H9 (cell line): ENCODE measurements at regions not wholly inside any gene's neighbourhood (a gene's known extent, or its start where the extent isn't known, plus 50 kb on each side); places are given as distances from the start of the nearest gene placed in this dataset.
A peak's percentile ranks its signal among the peaks of the same experiment; 100 is the strongest.

Source experiments
- DNase-seq: peaks from one replicate; pipeline ENCODE4 v3.0.0-alpha.2; 2017
- H2AFZ ChIP-seq: one replicate; pipeline ENCODE4 v1.6.1; 2013; ENCODE audit warnings: mild to moderate bottlenecking, low read length, control low read depth, moderate library complexity
- H2AK5ac ChIP-seq: 2 replicates; pipeline ENCODE4 v1.6.1; 2013; ENCODE audit warnings: low read length, control low read depth, mixed read lengths; ENCODE audit not compliant: insufficient read length
- H2BK120ac ChIP-seq: one replicate; pipeline ENCODE4 v1.6.1; 2013; ENCODE audit warnings: low read depth, mild to moderate bottlenecking, low read length, control low read depth, inconsistent platforms; ENCODE audit not compliant: poor library complexity, severe bottlenecking
- H2BK12ac ChIP-seq: 2 replicates; pipeline ENCODE4 v1.6.1; 2013; ENCODE audit warnings: low read length, control low read depth, mixed read lengths, low read depth; ENCODE audit not compliant: insufficient read length
- H2BK15ac ChIP-seq: 2 replicates; pipeline ENCODE4 v1.6.1; 2013; ENCODE audit warnings: low read depth, low read length, control low read depth
- H2BK20ac ChIP-seq: one replicate; pipeline ENCODE4 v1.6.1; 2013; ENCODE audit warnings: low read depth, mild to moderate bottlenecking, low read length, control low read depth, inconsistent platforms; ENCODE audit not compliant: poor library complexity, severe bottlenecking
- H2BK5ac ChIP-seq: 2 replicates; pipeline ENCODE4 v1.6.1; 2013; ENCODE audit warnings: low read length, control low read depth, mixed read lengths; ENCODE audit not compliant: insufficient read length
- H3K14ac ChIP-seq: 2 replicates; pipeline ENCODE4 v1.6.1; 2013; ENCODE audit warnings: low read length, control low read depth; ENCODE audit not compliant: insufficient read depth
- H3K18ac ChIP-seq: 2 replicates; pipeline ENCODE4 v1.6.1; 2013; ENCODE audit warnings: low read depth, mild to moderate bottlenecking, mixed read lengths, low read length, control low read depth; ENCODE audit not compliant: insufficient read length
- H3K23ac ChIP-seq: 2 replicates; pipeline ENCODE4 v1.6.1; 2013; ENCODE audit warnings: low read length, control low read depth, mixed read lengths, low read depth; ENCODE audit not compliant: insufficient read length
- H3K23me2 ChIP-seq: 2 replicates; pipeline ENCODE4 v1.6.1; 2013; ENCODE audit warnings: low read depth, mild to moderate bottlenecking, mixed read lengths, low read length, control low read depth; ENCODE audit not compliant: insufficient read length, poor library complexity, severe bottlenecking
- H3K27ac ChIP-seq: 2 replicates; pipeline ENCODE4 v1.5.1; 2013; ENCODE audit warnings: low read length, control low read depth, mixed read lengths, low read depth; ENCODE audit not compliant: insufficient read length
- H3K27me3 ChIP-seq: 2 replicates; pipeline ENCODE4 v1.6.1; 2013; ENCODE audit warnings: low read length, control low read depth, inconsistent platforms; ENCODE audit not compliant: insufficient read depth
- H3K4ac ChIP-seq: 2 replicates; pipeline ENCODE4 v1.6.1; 2013; ENCODE audit warnings: low read depth, mild to moderate bottlenecking, control low read depth, inconsistent platforms, low read length, moderate library complexity
- H3K4me1 ChIP-seq: 2 replicates; pipeline ENCODE4 v1.6.1; 2013; ENCODE audit warnings: low read length, control low read depth, inconsistent platforms; ENCODE audit not compliant: insufficient read depth
- H3K4me2 ChIP-seq: 2 replicates; pipeline ENCODE4 v1.6.1; 2013; ENCODE audit warnings: low read length, control low read depth, mixed read lengths; ENCODE audit not compliant: insufficient read length, insufficient read depth
- H3K56ac ChIP-seq: 2 replicates; pipeline ENCODE4 v1.6.1; 2013; ENCODE audit warnings: low read depth, mild to moderate bottlenecking, mixed read lengths, low read length, control low read depth; ENCODE audit not compliant: insufficient read length
- H3K79me1 ChIP-seq: 2 replicates; pipeline ENCODE4 v1.6.1; 2013; ENCODE audit warnings: low read depth, mild to moderate bottlenecking, moderate library complexity, low read length, control low read depth, inconsistent platforms; ENCODE audit not compliant: insufficient read depth, poor library complexity, severe bottlenecking
- H3K79me2 ChIP-seq: 2 replicates; pipeline ENCODE4 v1.6.1; 2013; ENCODE audit warnings: low read length, control low read depth, inconsistent platforms; ENCODE audit not compliant: insufficient read depth
- H3K9ac ChIP-seq: 2 replicates; pipeline ENCODE4 v1.6.1; 2013; ENCODE audit warnings: low read length, control low read depth, mixed read lengths; ENCODE audit not compliant: insufficient read length; ENCODE audit errors: extremely low read depth
- H3K9me3 ChIP-seq: one replicate; pipeline ENCODE4 v1.6.1; 2013; ENCODE audit warnings: low read depth, low read length, inconsistent platforms; ENCODE audit not compliant: control insufficient read depth
- H3T11ph ChIP-seq: one replicate; pipeline ENCODE4 v1.6.1; 2013; ENCODE audit warnings: mild to moderate bottlenecking, low read length, control low read depth, inconsistent platforms
- H4K20me1 ChIP-seq: one replicate; pipeline ENCODE4 v1.6.1; 2013; ENCODE audit not compliant: control insufficient read depth, insufficient read length, insufficient read depth
- H4K5ac ChIP-seq: 2 replicates; pipeline ENCODE4 v1.6.1; 2013; ENCODE audit warnings: low read depth, mild to moderate bottlenecking, mixed read lengths, low read length, control low read depth; ENCODE audit not compliant: insufficient read length
- H4K8ac ChIP-seq: replicated peaks from 2 replicates; pipeline ENCODE4 v1.6.1; 2013; ENCODE audit warnings: low read length, control low read depth, mixed read lengths, low read depth; ENCODE audit not compliant: insufficient read length
- H4K91ac ChIP-seq: 2 replicates; pipeline ENCODE4 v1.6.1; 2013; ENCODE audit warnings: low read depth, mild to moderate bottlenecking, moderate library complexity, mixed read lengths, low read length, control low read depth; ENCODE audit not compliant: insufficient read length
- H3K27ac Mint-ChIP-seq, 3 experiments: 2 replicates in 2 of 3; 3 replicates in 1 of 3; pipeline ENCODE4 v1.8.0; 2020 to 2021; ENCODE audit warnings: mixed read lengths in 3 of 3, mild to moderate bottlenecking in 1 of 3, moderate library complexity in 1 of 3
- H3K27me3 Mint-ChIP-seq: 2 replicates; pipeline ENCODE4 v1.8.0; 2021; ENCODE audit warnings: low read depth, mild to moderate bottlenecking, moderate library complexity, mixed read lengths
- H3K36me3 Mint-ChIP-seq, 3 experiments: 2 replicates in 2 of 3; 3 replicates in 1 of 3; pipeline ENCODE4 v1.8.0; 2020 to 2021; ENCODE audit warnings: low read depth in 3 of 3, mixed read lengths in 3 of 3; ENCODE audit not compliant: insufficient read depth in 1 of 3
- H3K4me1 Mint-ChIP-seq, 2 experiments: 2 replicates each; pipeline ENCODE4 v1.8.0; 2020; ENCODE audit warnings: mixed read lengths in 2 of 2
- H3K4me3 Mint-ChIP-seq, 2 experiments: 2 replicates in 1 of 2; 3 replicates in 1 of 2; pipeline ENCODE4 v1.8.0; 2020 to 2021; ENCODE audit warnings: mild to moderate bottlenecking in 2 of 2, mixed read lengths in 2 of 2, moderate library complexity in 1 of 2
- H3K9me3 Mint-ChIP-seq, 2 experiments: 2 replicates in 1 of 2; 3 replicates in 1 of 2; pipeline ENCODE4 v1.8.0; 2020; ENCODE audit warnings: mild to moderate bottlenecking in 2 of 2, mixed read lengths in 2 of 2, moderate library complexity in 1 of 2
- WGBS: extraction: QIAGEN DNeasy Blood & Tissue Kit; methylation state at CpG from one replicate; pipeline ENCODE4 v1.1.7; 2013; ENCODE audit warnings: missing lambda C conversion rate, low lambda C conversion rate, mixed read lengths; ENCODE audit not compliant: insufficient read length; ENCODE audit errors: extremely low coverage; 5-methylcytosine and 5-hydroxymethylcytosine counted together
- TF ChIP-seq, protein P1 (sequence below): fragments of 200-600 bp; sonication (generic); conservative IDR thresholded peaks from 3 replicates; pipeline ENCODE4 v1.8.0; 2021; ENCODE audit warnings: antibody characterized with exemption, mild to moderate bottlenecking

DNA sequence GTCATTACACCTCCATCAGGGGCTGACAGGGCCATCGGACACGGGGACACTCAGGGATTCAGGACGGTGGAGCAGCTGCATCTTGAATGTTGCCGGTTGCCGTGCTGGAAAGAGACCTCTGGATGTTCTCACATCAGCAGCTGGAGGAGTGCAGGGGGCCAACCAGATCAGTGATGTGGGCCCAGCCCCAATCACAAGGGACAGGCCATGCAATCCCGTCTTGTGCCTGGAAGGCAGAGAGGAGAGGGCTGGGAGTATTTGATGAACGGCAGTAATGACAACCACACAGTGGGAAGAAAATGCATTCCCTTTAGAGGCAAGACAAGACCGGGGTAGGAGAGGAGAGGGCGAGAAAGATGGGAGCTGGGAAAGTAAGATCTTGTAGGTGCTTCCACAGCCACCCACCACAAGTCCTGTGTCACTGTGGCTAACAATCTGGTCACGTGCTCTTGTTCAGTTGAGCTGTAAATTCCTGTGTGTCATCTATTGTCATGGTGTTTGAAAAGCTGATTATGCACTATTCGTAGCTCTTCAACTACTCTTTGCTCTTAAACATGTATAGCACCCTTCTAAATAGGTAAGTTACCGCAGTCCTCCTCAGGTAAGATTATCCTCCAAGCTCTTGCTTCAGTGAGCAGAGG, 85.9 kb upstream of the LEP start:
- H2AFZ ChIP-seq, result no peak overlapping the region
- no peaks in the 10 kb centered on the region for H3K23me2 ChIP-seq
- H3K9ac ChIP-seq, result no peak overlapping the region
- Mint-ChIP-seq H3K4me3 (peak overlapping the region in 1 of 2 experiments; percentile 34; a peak in 1 of 5 replicates), H3K27ac (no peak overlapping the region; a peak in 1 of 7 replicates), H3K9me3 (no peaks in the 10 kb centered on the region), H3K4me1 (peaks cover 20 to 25% of the 10 kb centered on the region in 2 experiments), H3K27me3 (peaks cover 70% of the 10 kb centered on the region), H3K36me3 (no peaks in the 10 kb centered on the region)
- H2BK12ac ChIP-seq, result no peak overlapping the region
- H3K56ac ChIP-seq, result no peak overlapping the region
- no peak overlapping the region for H3K18ac ChIP-seq
- no peak overlapping the region for H3K27ac ChIP-seq
- no peak overlapping the region for H2BK5ac ChIP-seq
- no peak overlapping the region for H4K91ac ChIP-seq
- H3K23ac ChIP-seq, result no peak overlapping the region
- H3K79me2 ChIP-seq, result no peaks in the 10 kb centered on the region
- H3K14ac ChIP-seq, result no peak overlapping the region
- H2BK15ac ChIP-seq, result no peak overlapping the region
- no peak overlapping the region for H3K4ac ChIP-seq
- no peak overlapping the region for H3T11ph ChIP-seq
- peaks cover 14% of the 10 kb centered on the region for H3K4me1 ChIP-seq
- no peaks in the 10 kb centered on the region for H3K9me3 ChIP-seq
- peak; percentile 55 for DNase-seq
- no peaks in the 10 kb centered on the region for H4K20me1 ChIP-seq
- no CpG with 5 or more reads among the region's 12 CpGs for whole genome bisulfite sequencing
- H3K27me3 ChIP-seq, result no peaks in the 10 kb centered on the region
- TF ChIP-seq, protein P1, sequence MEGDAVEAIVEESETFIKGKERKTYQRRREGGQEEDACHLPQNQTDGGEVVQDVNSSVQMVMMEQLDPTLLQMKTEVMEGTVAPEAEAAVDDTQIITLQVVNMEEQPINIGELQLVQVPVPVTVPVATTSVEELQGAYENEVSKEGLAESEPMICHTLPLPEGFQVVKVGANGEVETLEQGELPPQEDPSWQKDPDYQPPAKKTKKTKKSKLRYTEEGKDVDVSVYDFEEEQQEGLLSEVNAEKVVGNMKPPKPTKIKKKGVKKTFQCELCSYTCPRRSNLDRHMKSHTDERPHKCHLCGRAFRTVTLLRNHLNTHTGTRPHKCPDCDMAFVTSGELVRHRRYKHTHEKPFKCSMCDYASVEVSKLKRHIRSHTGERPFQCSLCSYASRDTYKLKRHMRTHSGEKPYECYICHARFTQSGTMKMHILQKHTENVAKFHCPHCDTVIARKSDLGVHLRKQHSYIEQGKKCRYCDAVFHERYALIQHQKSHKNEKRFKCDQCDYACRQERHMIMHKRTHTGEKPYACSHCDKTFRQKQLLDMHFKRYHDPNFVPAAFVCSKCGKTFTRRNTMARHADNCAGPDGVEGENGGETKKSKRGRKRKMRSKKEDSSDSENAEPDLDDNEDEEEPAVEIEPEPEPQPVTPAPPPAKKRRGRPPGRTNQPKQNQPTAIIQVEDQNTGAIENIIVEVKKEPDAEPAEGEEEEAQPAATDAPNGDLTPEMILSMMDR, result no peak
- no peak overlapping the region for H4K8ac ChIP-seq
- H3K4me2 ChIP-seq, result no peak overlapping the region
- H3K79me1 ChIP-seq, result no peaks in the 10 kb centered on the region
- H2BK120ac ChIP-seq, result no peak overlapping the region
- H2BK20ac ChIP-seq, result no peak overlapping the region
- H2AK5ac ChIP-seq, result no peak overlapping the region
- H4K5ac ChIP-seq, result no peak overlapping the region
